B cell (primary cell): ENCODE measurements at regions not wholly inside any gene's neighbourhood (a gene's known extent, or its start where the extent isn't known, plus 50 kb on each side); places are given as distances from the start of the nearest gene placed in this dataset.

Experiments used
- ATAC-seq: fragments of 200-7000 bp; cut with Tn5 transposase; one replicate; pipeline ENCODE4 v1.10.0; 2021; ENCODE audit warnings: low read depth, mild to moderate bottlenecking, moderate number of reproducible peaks, moderate library complexity
- CTCF ChIA-PET: fragments of 350-600 bp; sonication (Branson Sonifier 250); formaldehyde crosslinking; loops from one replicate; lab custom pipeline; 2021; ENCODE audit warnings: antibody characterized with exemption, inconsistent platforms; lab: Charles Lee
- POLR2A ChIA-PET: fragments of 350-600 bp; sonication (Branson Sonifier 250); formaldehyde crosslinking; loops from one replicate; lab custom pipeline; 2021; ENCODE audit warnings: antibody characterized with exemption; lab: Charles Lee
- DNase-seq: peaks from one replicate; pipeline ENCODE4 v3.0.0; 2013
- H2AFZ ChIP-seq: 2 replicates; pipeline ENCODE4 v1.6.1; 2012; ENCODE audit warnings: mild to moderate bottlenecking, low read depth, low read length; ENCODE audit not compliant: insufficient read depth, poor library complexity, severe bottlenecking
- H3K27ac ChIP-seq, 2 donors: 1 replicate in 1 of 2; 2 replicates in 1 of 2; pipeline ENCODE4 v1.5.1; 2012 to 2013; ENCODE audit warnings: low read length in 2 of 2, mild to moderate bottlenecking in 2 of 2, moderate library complexity in 1 of 2
- H3K27me3 ChIP-seq, 4 experiments: fragments of 200-600 bp in 1 of 4; sonication (generic) in 1 of 4; replicated peaks in 1 of 4; 1 replicate in 2 of 4; 2 replicates in 2 of 4; pipeline versions ENCODE4 v1.6.1 to v1.7.0; 2013 to 2016; ENCODE audit warnings: low read length in 3 of 4, mild to moderate bottlenecking in 2 of 4, mixed read lengths in 1 of 4, moderate library complexity in 1 of 4; ENCODE audit not compliant: insufficient read depth in 4 of 4, control insufficient read depth in 3 of 4; ENCODE audit errors: control extremely low read depth in 1 of 4
- H3K36me3 ChIP-seq, 2 experiments: replicated peaks in 1 of 2; 1 replicate in 1 of 2; 2 replicates in 1 of 2; pipeline versions ENCODE4 v1.6.1 to v1.7.1; 2013; ENCODE audit warnings: low read length in 1 of 2; ENCODE audit not compliant: insufficient read depth in 2 of 2, control insufficient read depth in 1 of 2; ENCODE audit errors: control extremely low read depth in 1 of 2, extremely low read depth in 1 of 2
- H3K4me1 ChIP-seq, 2 donors: fragments of 200-600 bp in 1 of 2; sonication (generic) in 1 of 2; 1 replicate in 1 of 2; 2 replicates in 1 of 2; pipeline versions ENCODE4 v1.5.1 to v1.6.1; 2013 to 2017; ENCODE audit warnings: low read length in 2 of 2; ENCODE audit not compliant: control insufficient read depth in 2 of 2, insufficient read depth in 2 of 2
- H3K4me2 ChIP-seq: replicated peaks from 2 replicates; pipeline ENCODE3; 2012; ENCODE audit warnings: mild to moderate bottlenecking, low read depth, low read length; ENCODE audit not compliant: poor library complexity, severe bottlenecking
- H3K4me3 ChIP-seq, 5 experiments: fragments of 200-600 bp in 1 of 5; sonication (generic) in 1 of 5; 1 replicate in 3 of 5; 2 replicates in 2 of 5; pipeline versions ENCODE4 v1.5.1 to v1.7.0; 2011 to 2016; ENCODE audit warnings: low read length in 4 of 5, mild to moderate bottlenecking in 4 of 5, low read depth in 2 of 5, control low read depth in 1 of 5, moderate library complexity in 1 of 5; ENCODE audit not compliant: insufficient read depth in 1 of 5; ENCODE audit errors: control extremely low read depth in 1 of 5, extremely low read depth in 1 of 5
- H3K79me2 ChIP-seq: fragments of 200-600 bp; sonication (generic); one replicate; pipeline ENCODE4 v1.6.0; 2016; ENCODE audit warnings: low read length; ENCODE audit not compliant: control insufficient read depth, insufficient read depth
- H3K9ac ChIP-seq: fragments of 200-600 bp; sonication (generic); 2 replicates; pipeline ENCODE4 v1.6.1; 2017; ENCODE audit warnings: mild to moderate bottlenecking, low read length, moderate library complexity
- H3K9me3 ChIP-seq, 3 donors: one replicate each; pipeline versions ENCODE4 v1.6.1 to v1.7.1; 2013; ENCODE audit warnings: low read length in 2 of 3; ENCODE audit not compliant: control insufficient read depth in 2 of 3, insufficient read depth in 1 of 3; ENCODE audit errors: control extremely low read depth in 1 of 3
- H4K20me1 ChIP-seq: 2 replicates; pipeline ENCODE4 v1.6.0; 2012; ENCODE audit warnings: mild to moderate bottlenecking, low read length; ENCODE audit not compliant: insufficient read depth, control insufficient read depth, poor library complexity, severe bottlenecking
- H3K27ac Mint-ChIP-seq: one replicate; pipeline ENCODE4 v1.8.0; 2021; ENCODE audit warnings: mixed read lengths
- H3K27me3 Mint-ChIP-seq: one replicate; pipeline ENCODE4 v1.8.0; 2021; ENCODE audit warnings: mixed read lengths
- H3K4me1 Mint-ChIP-seq: one replicate; pipeline ENCODE4 v1.8.0; 2021; ENCODE audit warnings: mixed read lengths
- H3K4me3 Mint-ChIP-seq: one replicate; pipeline ENCODE4 v1.8.0; 2021; ENCODE audit warnings: mixed read lengths
- H3K9me3 Mint-ChIP-seq: one replicate; pipeline ENCODE4 v1.8.0; 2022; ENCODE audit warnings: mixed read lengths; ENCODE audit not compliant: insufficient read depth
- EZH2 ChIP-seq: IDR thresholded peaks from 2 replicates; pipeline ENCODE4 v1.6.1; 2012; ENCODE audit warnings: borderline replicate concordance, low read depth, mild to moderate bottlenecking, moderate library complexity, low read length; ENCODE audit not compliant: insufficient read depth, poor library complexity, severe bottlenecking
- WGBS: methylation state at CpG from one replicate; pipeline ENCODE4 v1.1.5; 2013; ENCODE audit warnings: missing lambda C conversion rate; ENCODE audit not compliant: insufficient coverage; 5-methylcytosine and 5-hydroxymethylcytosine counted together
- intact Hi-C: fragments of 100-400 bp; cut with micrococcal nuclease; formaldehyde crosslinking; loops from one replicate; pipeline ENCODE4 v1.10.0; 2022
- TF ChIP-seq, protein P1 (sequence below): fragments of 200-600 bp; IDR thresholded peaks from one replicate; pipeline ENCODE4 v1.8.0; 2022; ENCODE audit warnings: antibody characterized with exemption, mild to moderate bottlenecking

DNA sequence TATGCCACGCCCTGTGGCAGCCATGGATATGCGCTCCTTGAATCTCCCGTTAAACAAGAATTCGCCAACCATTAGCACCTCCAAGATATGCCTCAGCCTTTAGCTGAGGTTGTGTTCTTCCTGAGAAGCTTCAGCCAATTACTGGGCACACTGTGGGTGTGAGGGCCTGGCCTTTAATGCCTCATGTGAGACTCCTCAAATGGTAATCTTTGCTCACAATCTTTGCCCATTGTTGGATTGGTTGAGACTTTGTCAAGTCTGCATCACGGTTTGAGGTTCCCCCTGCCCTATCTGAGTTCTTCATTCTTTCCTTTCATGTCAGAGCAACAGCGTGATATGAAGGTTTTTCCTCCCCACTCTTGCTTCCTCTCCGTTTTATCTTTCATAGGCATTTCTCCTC lies 108.1 kb upstream of the CCDC54 start:
- no peak for TF ChIP-seq EZH2
- TF ChIP-seq, protein P1, sequence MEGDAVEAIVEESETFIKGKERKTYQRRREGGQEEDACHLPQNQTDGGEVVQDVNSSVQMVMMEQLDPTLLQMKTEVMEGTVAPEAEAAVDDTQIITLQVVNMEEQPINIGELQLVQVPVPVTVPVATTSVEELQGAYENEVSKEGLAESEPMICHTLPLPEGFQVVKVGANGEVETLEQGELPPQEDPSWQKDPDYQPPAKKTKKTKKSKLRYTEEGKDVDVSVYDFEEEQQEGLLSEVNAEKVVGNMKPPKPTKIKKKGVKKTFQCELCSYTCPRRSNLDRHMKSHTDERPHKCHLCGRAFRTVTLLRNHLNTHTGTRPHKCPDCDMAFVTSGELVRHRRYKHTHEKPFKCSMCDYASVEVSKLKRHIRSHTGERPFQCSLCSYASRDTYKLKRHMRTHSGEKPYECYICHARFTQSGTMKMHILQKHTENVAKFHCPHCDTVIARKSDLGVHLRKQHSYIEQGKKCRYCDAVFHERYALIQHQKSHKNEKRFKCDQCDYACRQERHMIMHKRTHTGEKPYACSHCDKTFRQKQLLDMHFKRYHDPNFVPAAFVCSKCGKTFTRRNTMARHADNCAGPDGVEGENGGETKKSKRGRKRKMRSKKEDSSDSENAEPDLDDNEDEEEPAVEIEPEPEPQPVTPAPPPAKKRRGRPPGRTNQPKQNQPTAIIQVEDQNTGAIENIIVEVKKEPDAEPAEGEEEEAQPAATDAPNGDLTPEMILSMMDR, result no peak
- H3K4me3 ChIP-seq, result no peak overlapping the region
- ChIA-PET POLR2A (no interaction called here), CTCF (interaction anchor here (0.7 to 1.4 kb wide), 4 partner anchors 18 to 283 kb away, joined by 3 to 4 read pairs (median 3); no protein-coding TSS in a partner anchor)
- H3K27ac ChIP-seq, result no peak overlapping the region
- no peak overlapping the region for H2AFZ ChIP-seq
- Mint-ChIP-seq H3K9me3 (no peaks in the 10 kb centered on the region), H3K4me1 (no peaks in the 10 kb centered on the region), H3K4me3 (no peak overlapping the region), H3K27me3 (peaks cover 9% of the 10 kb centered on the region), H3K27ac (no peak overlapping the region)
- H3K9ac ChIP-seq, result no peak overlapping the region
- DNase-seq (no peak), ATAC-seq (no peak)
- H3K36me3 ChIP-seq, result no peaks in the 10 kb centered on the region
- no peaks in the 10 kb centered on the region for H3K9me3 ChIP-seq
- H3K4me2 ChIP-seq, result no peak overlapping the region
- no peaks in the 10 kb centered on the region for H4K20me1 ChIP-seq
- no peaks in the 10 kb centered on the region for H3K79me2 ChIP-seq
- intact Hi-C loops, result no loop called here
- H3K27me3 ChIP-seq, result peaks cover 0 to 2% (median 0%) of the 10 kb centered on the region in 4 experiments
- H3K4me1 ChIP-seq, result no peaks in the 10 kb centered on the region
- WGBS, result 74% methylated on average over 6 of the region's 7 CpGs

DNA sequence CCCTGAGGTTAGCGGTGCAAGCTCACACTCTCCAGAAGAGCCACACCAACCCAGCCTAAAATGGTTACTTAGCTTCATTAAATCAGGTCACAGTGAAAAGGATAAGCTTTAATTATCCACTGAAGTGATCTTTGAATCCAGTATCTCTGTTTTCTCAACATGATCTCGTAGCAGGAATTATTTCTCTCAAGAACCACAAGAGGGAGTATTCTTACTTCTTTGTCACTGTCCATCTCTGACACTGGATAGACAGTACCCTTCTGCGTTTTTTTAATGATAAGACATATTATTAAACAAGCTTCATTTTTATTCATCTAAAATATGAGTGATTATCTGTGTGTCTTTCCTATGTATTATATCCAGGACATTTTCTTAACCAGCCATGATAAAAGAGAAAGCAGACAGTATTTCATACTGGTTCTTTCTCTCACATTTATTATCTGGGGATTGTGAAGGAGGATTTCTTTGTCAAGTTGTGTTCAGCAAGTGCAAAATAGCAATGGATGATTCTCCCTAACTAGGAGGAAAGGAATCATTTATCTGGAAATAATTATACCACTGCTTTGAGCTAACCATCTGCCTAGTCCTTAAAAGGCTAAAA lies 105.4 kb upstream of the CCDC54 start:
- H3K27ac Mint-ChIP-seq, result no peak overlapping the region
- no peak overlapping the region for H3K27ac ChIP-seq
- ATAC-seq, result peak; percentile 45
- no peak overlapping the region for H3K9ac ChIP-seq
- ChIA-PET CTCF (interaction anchor here (0.7 to 4.7 kb wide), 30 partner anchors 9 to 503 kb away, joined by 3 to 55 read pairs (median 4); no protein-coding TSS in a partner anchor), POLR2A (no interaction called here)
- H3K4me1 ChIP-seq, result no peaks in the 10 kb centered on the region
- intact Hi-C loops, result loop anchor here (1.0 to 5.0 kb wide), 6 partner anchors 35 to 469 kb away; partner anchors contain the start of gene BBX
- WGBS, result no CpG with 5 or more reads among the region's 3 CpGs
- no peaks in the 10 kb centered on the region for H3K79me2 ChIP-seq
- no peaks in the 10 kb centered on the region for H3K4me1 Mint-ChIP-seq
- no peak overlapping the region for H3K4me2 ChIP-seq
- peaks cover 15% of the 10 kb centered on the region for H3K27me3 Mint-ChIP-seq
- TF ChIP-seq EZH2, result no peak
- TF ChIP-seq, protein P1, result peak; percentile 79
- H3K9me3 Mint-ChIP-seq, result no peaks in the 10 kb centered on the region
- H3K27me3 ChIP-seq, result peaks cover 0 to 2% (median 0%) of the 10 kb centered on the region in 4 experiments
- H3K4me3 Mint-ChIP-seq, result no peak overlapping the region
- DNase-seq, result peak; percentile 46
- no peak overlapping the region for H2AFZ ChIP-seq
- no peaks in the 10 kb centered on the region for H3K9me3 ChIP-seq
- no peaks in the 10 kb centered on the region for H4K20me1 ChIP-seq
- no peaks in the 10 kb centered on the region for H3K36me3 ChIP-seq
- no peak overlapping the region for H3K4me3 ChIP-seq
